ENCODE measurements at regions not wholly inside any gene's neighbourhood (a gene's known extent, or its start where the extent isn't known, plus 50 kb on each side); places are given as distances from the start of the nearest gene placed in this dataset.

GRCh38 chr20:11403711-11404110 is 514.0 kb upstream of the BTBD3 start:
- TF ChIP-seq CTCF (IDR thresholded peaks at IDR 0.05), result no peak
- no peak for TF ChIP-seq POLR2A (IDR thresholded peaks at IDR 0.05)
